HG02571 (cell line): ENCODE measurements at regions not wholly inside any gene's neighbourhood (a gene's known extent, or its start where the extent isn't known, plus 50 kb on each side); places are given as distances from the start of the nearest gene placed in this dataset.

Experiments
- ATAC-seq: cut with Tn5 transposase; IDR thresholded peaks from one replicate; pipeline ENCODE4 v1.9.1; 2021; ENCODE audit warnings: mild to moderate bottlenecking, moderate library complexity; ENCODE audit not compliant: unreplicated experiment

- no peak for ATAC-seq
Measured at GRCh38 chr10:105925045-105925785, 1239.3 kb downstream of the SORCS1 start.

GRCh38 chr10:105921348-105921747 is 1243.2 kb downstream of the SORCS1 start:
- no peak for ATAC-seq

GRCh38 chr10:105914432-105914831 is 1250.1 kb downstream of the SORCS1 start:
- ATAC-seq = no peak

- ATAC-seq = no peak
Measured at GRCh38 chr10:105908701-105909100, 1255.8 kb downstream of the SORCS1 start.

GRCh38 chr10:105885495-105885894 is 1244.4 kb downstream of the SORCS3 start:
- ATAC-seq = no peak

GRCh38 chr10:105879401-105879800 is 1238.3 kb downstream of the SORCS3 start:
- no peak for ATAC-seq

- no peak for ATAC-seq
Measured at GRCh38 chr10:105875050-105875449, 1234.0 kb downstream of the SORCS3 start.

GRCh38 chr10:105872665-105873064 is 1231.6 kb downstream of the SORCS3 start:
- no peak for ATAC-seq

- no peak for ATAC-seq
Measured at GRCh38 chr10:105868935-105869334, 1227.8 kb downstream of the SORCS3 start.

GRCh38 chr10:105864854-105865253 is 1223.8 kb downstream of the SORCS3 start:
- ATAC-seq = no peak

GRCh38 chr10:105857268-105858264 is 1216.5 kb downstream of the SORCS3 start:
- no peak for ATAC-seq

GRCh38 chr10:105855791-105856190 is 1214.7 kb downstream of the SORCS3 start:
- ATAC-seq = no peak

- ATAC-seq = no peak
Measured at GRCh38 chr10:105844676-105845570, 1203.8 kb downstream of the SORCS3 start.

- no peak for ATAC-seq
Measured at GRCh38 chr10:105844241-105844640, 1203.2 kb downstream of the SORCS3 start.

- no peak for ATAC-seq
Measured at GRCh38 chr10:105843786-105844185, 1202.7 kb downstream of the SORCS3 start.

- ATAC-seq = no peak
Measured at GRCh38 chr10:105840288-105840770, 1199.2 kb downstream of the SORCS3 start.

- no peak for ATAC-seq
Measured at GRCh38 chr10:105838392-105838791, 1197.3 kb downstream of the SORCS3 start.

- peak; percentile 79 for ATAC-seq
Measured at GRCh38 chr10:105837951-105838350, 1196.9 kb downstream of the SORCS3 start.

- ATAC-seq = no peak
Measured at GRCh38 chr10:105834261-105835059, 1193.4 kb downstream of the SORCS3 start.

- ATAC-seq = no peak
Measured at GRCh38 chr10:105827133-105827532, 1186.0 kb downstream of the SORCS3 start.
